K562 (cell line): ENCODE measurements at regions not wholly inside any gene's neighbourhood (a gene's known extent, or its start where the extent isn't known, plus 50 kb on each side); places are given as distances from the start of the nearest gene placed in this dataset.

ENCODE experiments used
- CHD1 ChIP-seq: fragments of 200-600 bp; sonication (generic); IDR thresholded peaks from one replicate; pipeline ENCODE4 v1.6.1; 2012; ENCODE audit warnings: mild to moderate bottlenecking, moderate library complexity, low read length, inconsistent platforms
- EGR1 ChIP-seq: fragments of 450-650 bp; conservative IDR thresholded peaks from 2 replicates; pipeline ENCODE4 v1.6.1; 2017; ENCODE audit warnings: mild to moderate bottlenecking
- SMAD1 ChIP-seq: fragments of 150-350 bp; IDR thresholded peaks from 2 replicates; pipeline ENCODE4 v1.6.1; 2014; ENCODE audit warnings: low read length, low read depth; ENCODE audit not compliant: partially characterized antibody
- SMARCE1 ChIP-seq: fragments of 450-650 bp; IDR thresholded peaks from 2 replicates; pipeline ENCODE4 v1.7.1; 2016; ENCODE audit warnings: mild to moderate bottlenecking
- TRIM24 ChIP-seq, 2 experiments: fragments of 450-650 bp; IDR thresholded peaks; 2 replicates each; pipeline ENCODE4 v1.6.1; 2016
- YY1 ChIP-seq, 3 experiments: IDR thresholded peaks; 2 replicates each; pipeline ENCODE4 v1.6.1; 2011; ENCODE audit warnings: low read length in 2 of 3, mild to moderate bottlenecking in 2 of 3, moderate library complexity in 2 of 3, borderline replicate concordance in 1 of 3, control low read depth in 1 of 3, low read depth in 1 of 3; ENCODE audit not compliant: insufficient read depth in 3 of 3, insufficient replicate concordance in 2 of 3, control insufficient read depth in 1 of 3, insufficient read length in 1 of 3; ENCODE audit errors: extremely low read depth in 1 of 3
- ZBTB11 ChIP-seq, 3 experiments: fragments of 200-800 bp in 1 of 3; fragments of 250-450 bp in 1 of 3; fragments of 450-650 bp in 1 of 3; sonication (Bioruptor Pico) in 1 of 3; sonication (Bioruptor generic) in 1 of 3; formaldehyde crosslinking in 1 of 3; IDR thresholded peaks; 2 replicates each; pipeline versions ENCODE4 v1.6.1 to v1.8.0; 2016 to 2022; ENCODE audit warnings: mild to moderate bottlenecking in 2 of 3, missing genetic modification characterization in 2 of 3, missing compliant biosample characterization in 1 of 3, moderate library complexity in 1 of 3
- ZFX ChIP-seq: sonication (generic); formaldehyde crosslinking; IDR thresholded peaks from 2 replicates; pipeline ENCODE4 v1.8.0; 2022; ENCODE audit warnings: mild to moderate bottlenecking, missing genetic modification reagents, moderate library complexity
- ZNF354B ChIP-seq: fragments of 250-450 bp; sonication (Bioruptor Pico); IDR thresholded peaks from 2 replicates; pipeline ENCODE4 v1.4.0; 2020
- ZNF76 ChIP-seq: fragments of 250-450 bp; sonication (Bioruptor Pico); IDR thresholded peaks from 2 replicates; pipeline ENCODE4 v1.4.0; 2020; ENCODE audit warnings: mild to moderate bottlenecking, moderate library complexity, borderline replicate concordance
- TF ChIP-seq, protein P1 (sequence below), 2 experiments: IDR thresholded peaks in 1 of 2; conservative IDR thresholded peaks in 1 of 2; 2 replicates each; pipeline ENCODE4 v1.6.1; 2016; ENCODE audit warnings: low read depth in 2 of 2, mild to moderate bottlenecking in 1 of 2, missing compliant biosample characterization in 1 of 2, missing genetic modification characterization in 1 of 2, moderate library complexity in 1 of 2
- TF ChIP-seq, protein P2 (sequence below), 2 experiments: fragments of 450-650 bp; formaldehyde crosslinking in 1 of 2; IDR thresholded peaks; 2 replicates each; pipeline versions ENCODE4 v1.4.0 to v1.6.1; 2014 to 2020; ENCODE audit warnings: mild to moderate bottlenecking in 2 of 2, borderline replicate concordance in 1 of 2, low read depth in 1 of 2

DNA sequence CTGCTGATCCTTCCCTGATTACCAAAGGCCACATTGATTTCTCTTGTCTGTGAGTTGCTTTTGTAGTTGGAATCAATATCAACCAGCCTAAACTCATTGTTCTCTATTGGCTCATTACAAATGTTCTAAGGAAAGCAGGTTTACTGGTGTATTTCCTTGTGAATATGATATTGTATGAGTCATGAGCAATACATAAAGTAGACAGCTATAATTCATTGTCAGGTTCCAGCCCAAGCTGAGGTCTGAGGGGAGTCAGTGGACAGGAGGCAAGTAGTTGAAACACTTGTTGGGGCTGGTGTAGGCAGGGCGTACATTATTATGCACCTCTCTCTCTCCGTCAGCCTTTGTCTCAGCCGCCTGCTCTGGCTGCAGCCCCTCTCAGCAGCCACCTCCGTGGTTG lies 451.7 kb downstream of the IPMK start:
- no peak for TF ChIP-seq TRIM24 (IDR thresholded peaks at IDR 0.05)
- TF ChIP-seq, protein P1, sequence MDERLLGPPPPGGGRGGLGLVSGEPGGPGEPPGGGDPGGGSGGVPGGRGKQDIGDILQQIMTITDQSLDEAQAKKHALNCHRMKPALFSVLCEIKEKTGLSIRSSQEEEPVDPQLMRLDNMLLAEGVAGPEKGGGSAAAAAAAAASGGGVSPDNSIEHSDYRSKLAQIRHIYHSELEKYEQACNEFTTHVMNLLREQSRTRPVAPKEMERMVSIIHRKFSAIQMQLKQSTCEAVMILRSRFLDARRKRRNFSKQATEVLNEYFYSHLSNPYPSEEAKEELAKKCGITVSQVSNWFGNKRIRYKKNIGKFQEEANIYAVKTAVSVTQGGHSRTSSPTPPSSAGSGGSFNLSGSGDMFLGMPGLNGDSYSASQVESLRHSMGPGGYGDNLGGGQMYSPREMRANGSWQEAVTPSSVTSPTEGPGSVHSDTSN (CRISPR knock-in tag; IDR thresholded peaks at IDR 0.05; ENCODE audit: low read depth), result no peak
- TF ChIP-seq, protein P1 (tag; conservative IDR thresholded peaks at IDR 0.05; ENCODE audit: low read depth), result no peak
- TF ChIP-seq EGR1, result no peak
- no peak for TF ChIP-seq SMAD1
- TF ChIP-seq CHD1, result no peak
- TF ChIP-seq, protein P2, sequence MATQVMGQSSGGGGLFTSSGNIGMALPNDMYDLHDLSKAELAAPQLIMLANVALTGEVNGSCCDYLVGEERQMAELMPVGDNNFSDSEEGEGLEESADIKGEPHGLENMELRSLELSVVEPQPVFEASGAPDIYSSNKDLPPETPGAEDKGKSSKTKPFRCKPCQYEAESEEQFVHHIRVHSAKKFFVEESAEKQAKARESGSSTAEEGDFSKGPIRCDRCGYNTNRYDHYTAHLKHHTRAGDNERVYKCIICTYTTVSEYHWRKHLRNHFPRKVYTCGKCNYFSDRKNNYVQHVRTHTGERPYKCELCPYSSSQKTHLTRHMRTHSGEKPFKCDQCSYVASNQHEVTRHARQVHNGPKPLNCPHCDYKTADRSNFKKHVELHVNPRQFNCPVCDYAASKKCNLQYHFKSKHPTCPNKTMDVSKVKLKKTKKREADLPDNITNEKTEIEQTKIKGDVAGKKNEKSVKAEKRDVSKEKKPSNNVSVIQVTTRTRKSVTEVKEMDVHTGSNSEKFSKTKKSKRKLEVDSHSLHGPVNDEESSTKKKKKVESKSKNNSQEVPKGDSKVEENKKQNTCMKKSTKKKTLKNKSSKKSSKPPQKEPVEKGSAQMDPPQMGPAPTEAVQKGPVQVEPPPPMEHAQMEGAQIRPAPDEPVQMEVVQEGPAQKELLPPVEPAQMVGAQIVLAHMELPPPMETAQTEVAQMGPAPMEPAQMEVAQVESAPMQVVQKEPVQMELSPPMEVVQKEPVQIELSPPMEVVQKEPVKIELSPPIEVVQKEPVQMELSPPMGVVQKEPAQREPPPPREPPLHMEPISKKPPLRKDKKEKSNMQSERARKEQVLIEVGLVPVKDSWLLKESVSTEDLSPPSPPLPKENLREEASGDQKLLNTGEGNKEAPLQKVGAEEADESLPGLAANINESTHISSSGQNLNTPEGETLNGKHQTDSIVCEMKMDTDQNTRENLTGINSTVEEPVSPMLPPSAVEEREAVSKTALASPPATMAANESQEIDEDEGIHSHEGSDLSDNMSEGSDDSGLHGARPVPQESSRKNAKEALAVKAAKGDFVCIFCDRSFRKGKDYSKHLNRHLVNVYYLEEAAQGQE (IDR thresholded peaks at IDR 0.05; ENCODE audit: borderline replicate concordance), result no peak
- TF ChIP-seq, protein P2 (CRISPR knock-in tag; IDR thresholded peaks at IDR 0.05; ENCODE audit: low read depth), result no peak
- TF ChIP-seq YY1 (IDR thresholded peaks at IDR 0.05; ENCODE audit: borderline replicate concordance in 1 of 3, control insufficient read depth in 1 of 3, extremely low read depth in 1 of 3, insufficient read depth in 3 of 3, insufficient read length in 1 of 3, insufficient replicate concordance in 2 of 3, low read depth in 1 of 3, low read length in 2 of 3), result no peak
- no peak for TF ChIP-seq ZNF354B (CRISPR knock-in tag)
- no peak for TF ChIP-seq ZBTB11 (CRISPR knock-in tag; IDR thresholded peaks at IDR 0.05)
- no peak for TF ChIP-seq SMARCE1
- TF ChIP-seq ZFX (CRISPR knock-in tag), result no peak
- no peak for TF ChIP-seq ZNF76 (CRISPR knock-in tag)
